GM18517 (cell line): ENCODE measurements at regions not wholly inside any gene's neighbourhood (a gene's known extent, or its start where the extent isn't known, plus 50 kb on each side); places are given as distances from the start of the nearest gene placed in this dataset.
"Not testable (repeated sequence)": the region's sequence is repeated elsewhere in the genome, so short reads cannot be mapped to it uniquely, and the experiment has no call there.

Experiments
- ATAC-seq: cut with Tn5 transposase; IDR thresholded peaks from one replicate; pipeline ENCODE4 v1.9.1; 2021; ENCODE audit warnings: mild to moderate bottlenecking, moderate library complexity; ENCODE audit not compliant: unreplicated experiment

DNA sequence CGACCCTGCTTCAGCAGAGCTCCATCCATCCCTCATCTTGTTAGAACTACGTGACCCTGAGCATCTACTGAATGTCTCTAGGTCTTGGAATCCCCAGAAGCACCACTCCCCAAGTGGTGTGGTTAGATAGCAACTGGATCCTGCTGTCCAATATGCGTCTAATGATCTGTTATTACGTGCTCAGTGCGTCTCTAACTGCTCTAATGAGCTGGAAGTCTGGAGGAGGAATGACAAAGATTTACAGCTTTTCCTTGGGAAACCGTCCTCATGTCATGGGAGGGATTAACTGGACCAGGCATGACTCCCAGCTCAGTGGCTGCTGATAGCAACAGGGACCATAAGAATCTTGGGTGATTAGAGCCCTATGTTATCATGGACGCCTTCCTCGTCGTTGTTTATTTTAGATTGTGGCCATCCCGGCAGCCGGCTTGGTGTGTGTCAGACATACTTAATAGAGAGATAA lies 150.9 kb downstream of the HS3ST3B1 start:
- no peak for ATAC-seq

DNA sequence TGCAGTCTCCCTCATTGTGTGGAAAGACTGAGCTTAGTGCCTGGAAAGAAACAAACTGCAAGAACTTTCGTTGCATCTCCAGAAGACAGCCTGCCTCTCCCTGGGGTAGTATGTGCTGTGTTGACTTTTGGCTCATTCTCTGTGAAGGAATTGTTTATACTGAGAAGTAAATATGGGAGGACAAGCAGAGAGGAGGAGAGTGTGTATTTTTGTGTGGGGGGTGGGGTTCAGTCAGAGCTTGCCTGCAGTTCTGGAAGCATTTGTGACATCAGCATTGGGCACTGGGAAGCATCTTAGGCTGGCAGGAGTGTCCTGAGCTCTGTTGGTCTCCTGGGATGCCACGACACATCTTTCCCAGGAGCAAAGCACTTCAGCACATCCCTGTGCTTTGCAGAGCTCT lies 147.9 kb downstream of the HS3ST3B1 start:
- ATAC-seq: no peak

- ATAC-seq: no peak
Measured at GRCh38 chr17:14446825-14447224, 145.9 kb downstream of the HS3ST3B1 start.

GRCh38 chr17:14444915-14445314 lies 144.0 kb downstream of the HS3ST3B1 start:
- ATAC-seq: no peak

DNA sequence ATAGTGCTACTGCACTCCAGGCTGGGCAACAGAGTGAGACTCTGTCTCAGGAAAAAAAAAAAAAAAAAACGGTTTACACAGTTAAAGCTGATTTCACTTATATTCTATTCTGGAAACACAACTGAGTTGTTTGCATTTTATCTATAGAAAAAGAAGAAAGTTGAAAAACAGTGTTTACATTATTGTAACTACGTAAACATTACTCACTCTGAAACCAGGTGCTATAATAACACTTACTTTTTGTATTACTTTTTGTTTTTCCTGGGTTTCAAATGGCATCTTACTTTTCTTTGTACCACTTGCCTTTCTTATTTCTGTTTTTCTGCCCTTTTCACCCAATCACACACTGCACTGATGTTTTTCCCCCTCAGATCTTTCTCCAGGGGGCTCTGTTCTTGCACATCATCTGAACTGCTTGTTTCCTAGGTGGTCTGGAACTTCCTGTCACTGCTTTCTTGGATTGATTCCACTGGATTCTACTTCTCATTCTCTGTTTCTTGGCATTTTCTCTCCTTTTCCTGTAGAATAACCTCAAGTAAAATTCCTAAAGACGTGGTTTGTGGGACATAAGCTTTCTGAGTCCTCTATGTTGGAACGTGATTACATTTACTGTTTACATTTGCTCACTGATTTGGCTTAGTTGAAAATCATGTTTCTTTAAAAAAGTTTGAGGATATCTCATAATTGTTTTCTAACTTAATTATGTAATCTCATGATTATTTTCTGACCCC lies 142.1 kb downstream of the HS3ST3B1 start:
- ATAC-seq: no peak

DNA sequence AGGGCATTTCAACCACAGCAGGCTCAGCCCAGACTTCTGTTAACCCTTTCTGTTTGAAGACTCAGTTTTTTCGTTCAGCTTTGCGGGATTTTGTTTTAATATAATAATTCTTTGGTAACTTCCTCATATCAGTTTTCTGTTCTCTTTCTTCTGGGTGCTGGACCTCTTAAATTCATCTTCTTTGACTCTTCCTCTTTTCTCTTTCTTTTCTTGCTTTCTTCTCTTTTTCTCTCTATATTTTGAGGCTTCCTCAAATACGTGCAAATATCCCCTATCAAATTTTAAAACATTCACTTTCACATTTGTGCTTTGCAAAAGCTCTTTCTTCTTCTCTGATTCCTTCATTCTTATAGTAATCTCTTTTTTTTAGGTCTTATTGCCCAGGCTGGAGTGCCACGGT lies 136.3 kb downstream of the HS3ST3B1 start:
- ATAC-seq: no peak

GRCh38 chr17:14436266-14436665 lies 135.4 kb downstream of the HS3ST3B1 start:
- ATAC-seq: no peak

DNA sequence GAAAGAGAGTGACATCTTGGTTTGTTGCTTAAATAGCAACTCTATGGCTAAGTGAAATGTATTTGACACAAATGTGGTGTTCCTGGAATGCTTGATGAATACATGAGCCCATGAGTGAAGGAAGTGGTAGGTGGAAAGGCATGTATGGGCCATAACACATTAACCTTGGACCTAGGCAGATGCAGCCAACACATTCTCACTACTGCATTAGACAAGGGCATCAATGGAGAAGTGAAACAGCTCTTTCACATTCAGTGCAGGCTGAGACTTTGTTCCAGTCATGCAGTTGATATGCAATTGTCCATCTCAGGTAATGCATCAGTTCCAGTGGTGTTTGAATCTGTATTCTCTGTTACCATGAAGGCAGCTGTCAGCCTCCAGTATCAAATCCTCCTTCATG lies 133.6 kb downstream of the HS3ST3B1 start:
- ATAC-seq: peak; percentile 90

DNA sequence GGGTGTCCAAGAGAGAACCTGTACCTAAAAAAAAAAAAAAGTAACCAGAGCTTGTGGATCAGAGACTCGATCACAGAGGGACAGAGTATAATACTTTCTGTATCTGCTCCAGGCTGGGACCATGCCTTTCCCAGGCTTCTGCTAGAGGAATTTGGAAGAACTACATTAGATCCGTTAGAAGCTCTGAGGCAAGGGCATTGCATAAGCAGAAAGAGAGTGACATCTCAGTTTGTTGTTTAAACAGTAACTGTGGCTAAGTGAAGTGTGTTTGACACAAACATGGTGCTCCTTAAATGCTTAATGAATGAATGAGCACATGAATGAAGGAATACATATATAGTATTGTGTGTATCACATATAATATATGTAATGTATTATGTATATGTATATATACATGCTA lies 131.2 kb downstream of the HS3ST3B1 start:
- ATAC-seq: no peak

DNA sequence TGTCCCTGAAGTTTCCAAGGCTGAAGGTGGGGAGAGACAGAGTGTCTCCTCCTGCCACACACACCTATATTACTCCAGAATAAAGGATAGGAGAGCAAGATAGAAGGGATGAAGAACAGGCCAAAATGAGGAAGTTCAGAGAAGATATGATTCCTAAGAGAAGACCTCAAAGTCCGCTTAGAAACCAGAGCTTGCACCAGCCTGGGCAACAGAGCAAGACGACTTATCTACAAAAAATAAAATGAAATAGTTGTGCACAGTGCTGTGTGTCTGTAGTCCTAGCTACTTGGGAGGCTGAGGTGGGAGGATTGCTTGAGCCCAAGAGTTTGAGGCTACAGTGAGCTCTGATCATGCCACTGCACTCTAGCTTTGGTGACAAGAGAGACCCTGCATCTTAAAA lies 128.2 kb downstream of the HS3ST3B1 start:
- ATAC-seq: no peak

- peak; percentile 58 for ATAC-seq
Measured at GRCh38 chr17:14428648-14429029, 127.8 kb downstream of the HS3ST3B1 start.

GRCh38 chr17:14427900-14428647 lies 127.2 kb downstream of the HS3ST3B1 start:
- peak; percentile 89 for ATAC-seq

DNA sequence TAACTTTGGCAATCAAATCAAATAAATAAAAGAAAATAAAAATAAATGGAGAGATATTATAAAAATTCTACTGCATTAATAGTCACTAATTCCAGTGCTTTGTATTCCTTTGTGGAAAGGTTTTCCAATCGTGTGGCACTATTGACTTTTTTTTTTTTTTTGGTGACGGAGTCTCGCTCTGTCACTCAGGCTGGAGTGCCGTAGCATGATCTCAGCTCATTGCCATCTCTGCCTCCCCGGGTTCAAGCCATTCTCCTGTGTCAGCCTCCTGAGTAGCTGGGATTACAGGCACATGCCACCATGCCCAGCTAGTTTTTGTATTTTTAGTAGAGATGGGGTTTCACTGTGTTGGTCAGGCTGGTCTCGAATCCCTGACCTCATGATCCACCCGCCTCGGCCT lies 122.3 kb downstream of the HS3ST3B1 start:
- ATAC-seq: not testable (repeated sequence)

DNA sequence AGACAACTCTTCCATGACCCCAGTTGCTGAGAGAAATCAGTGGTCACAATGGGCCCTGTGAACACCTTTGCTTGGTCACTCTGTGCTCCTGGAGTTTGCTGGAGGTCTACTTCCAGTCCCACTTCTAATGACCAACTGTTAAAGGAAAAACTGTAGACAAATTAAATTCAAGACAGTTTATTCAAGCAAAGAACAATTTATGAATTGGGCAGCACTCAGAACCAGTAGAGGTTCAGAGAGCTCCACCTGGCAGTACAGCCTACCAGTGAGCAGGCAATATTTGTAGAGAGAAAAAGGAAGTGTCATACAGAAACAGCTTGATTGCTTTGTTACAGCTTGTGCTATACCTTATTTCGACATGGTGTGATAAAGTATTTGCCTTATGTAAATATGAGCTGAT lies 116.5 kb downstream of the HS3ST3B1 start:
- no peak for ATAC-seq

DNA sequence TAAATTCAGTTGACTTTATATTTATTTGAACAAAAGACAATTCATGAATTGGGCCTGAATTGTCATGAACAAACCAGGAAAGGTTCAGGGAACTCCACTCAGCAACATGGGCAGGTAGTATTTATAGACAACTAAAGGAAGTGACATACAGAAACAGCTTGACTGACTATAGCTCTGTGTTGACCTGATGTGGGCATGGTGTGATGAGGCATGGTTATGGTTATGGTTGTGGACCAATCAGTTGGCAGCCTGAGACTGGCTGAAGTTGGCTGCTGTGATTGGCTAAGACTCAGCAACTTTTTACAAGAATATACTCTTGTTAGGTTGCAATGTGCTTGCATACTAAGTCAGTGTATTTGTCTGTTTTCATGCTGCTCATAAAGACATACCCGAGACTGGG lies 108.4 kb downstream of the HS3ST3B1 start:
- ATAC-seq: no peak

- no peak for ATAC-seq
Measured at GRCh38 chr17:14407541-14407940, 106.7 kb downstream of the HS3ST3B1 start.

- no peak for ATAC-seq
Measured at GRCh38 chr17:14405189-14405588, 104.3 kb downstream of the HS3ST3B1 start.
